Stimulated activated naive CD8-positive, alpha-beta T cell treated with anti-CD3 and anti-CD28 coated beads, Interleukin-15, Interleukin-2, amounts not matched to agents 100 ng/mL and 50 ng/mL, for 24 hours (primary cell): ENCODE measurements at regions not wholly inside any gene's neighbourhood (a gene's known extent, or its start where the extent isn't known, plus 50 kb on each side); places are given as distances from the start of the nearest gene placed in this dataset.

Source experiments
- H3K27ac Mint-ChIP-seq: one replicate; pipeline ENCODE4 v1.8.0; 2021; ENCODE audit warnings: mild to moderate bottlenecking, mixed read lengths
- H3K27me3 Mint-ChIP-seq: one replicate; pipeline ENCODE4 v1.8.0; 2021; ENCODE audit warnings: mixed read lengths
- H3K36me3 Mint-ChIP-seq: one replicate; pipeline ENCODE4 v1.8.0; 2021; ENCODE audit warnings: low read depth, mixed read lengths
- H3K4me1 Mint-ChIP-seq: one replicate; pipeline ENCODE4 v1.8.0; 2021; ENCODE audit warnings: low read depth, mixed read lengths
- H3K4me3 Mint-ChIP-seq: one replicate; pipeline ENCODE4 v1.8.0; 2021; ENCODE audit warnings: mild to moderate bottlenecking, mixed read lengths
- H3K9me3 Mint-ChIP-seq: one replicate; pipeline ENCODE4 v1.8.0; 2021; ENCODE audit warnings: mixed read lengths

DNA sequence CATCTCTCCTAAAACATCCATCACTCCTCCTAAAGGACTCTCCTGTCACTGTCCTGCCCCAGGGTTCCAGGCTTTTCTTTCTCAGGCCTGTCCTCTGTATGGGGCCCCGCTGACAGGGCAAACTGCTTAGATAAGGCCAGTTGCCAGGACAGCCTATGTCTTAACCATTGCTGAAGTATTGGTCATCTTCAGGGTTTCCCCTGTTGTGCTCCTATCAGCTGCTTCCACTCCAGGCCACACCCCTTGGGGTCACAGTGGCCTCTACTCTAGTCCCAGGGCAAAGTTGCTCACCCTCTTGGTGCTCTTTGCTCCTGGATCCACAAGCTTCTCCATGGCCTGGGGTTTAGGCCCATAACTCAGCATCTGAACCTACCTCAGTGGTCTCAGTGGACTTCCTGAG, 138.0 kb upstream of the PJA1 start:
- H3K4me1 Mint-ChIP-seq = no peaks in the 10 kb centered on the region
- H3K27me3 Mint-ChIP-seq = peaks cover 3% of the 10 kb centered on the region
- H3K36me3 Mint-ChIP-seq = no peaks in the 10 kb centered on the region
- no peak overlapping the region for H3K27ac Mint-ChIP-seq
- no peaks in the 10 kb centered on the region for H3K9me3 Mint-ChIP-seq
- no peak overlapping the region for H3K4me3 Mint-ChIP-seq

DNA sequence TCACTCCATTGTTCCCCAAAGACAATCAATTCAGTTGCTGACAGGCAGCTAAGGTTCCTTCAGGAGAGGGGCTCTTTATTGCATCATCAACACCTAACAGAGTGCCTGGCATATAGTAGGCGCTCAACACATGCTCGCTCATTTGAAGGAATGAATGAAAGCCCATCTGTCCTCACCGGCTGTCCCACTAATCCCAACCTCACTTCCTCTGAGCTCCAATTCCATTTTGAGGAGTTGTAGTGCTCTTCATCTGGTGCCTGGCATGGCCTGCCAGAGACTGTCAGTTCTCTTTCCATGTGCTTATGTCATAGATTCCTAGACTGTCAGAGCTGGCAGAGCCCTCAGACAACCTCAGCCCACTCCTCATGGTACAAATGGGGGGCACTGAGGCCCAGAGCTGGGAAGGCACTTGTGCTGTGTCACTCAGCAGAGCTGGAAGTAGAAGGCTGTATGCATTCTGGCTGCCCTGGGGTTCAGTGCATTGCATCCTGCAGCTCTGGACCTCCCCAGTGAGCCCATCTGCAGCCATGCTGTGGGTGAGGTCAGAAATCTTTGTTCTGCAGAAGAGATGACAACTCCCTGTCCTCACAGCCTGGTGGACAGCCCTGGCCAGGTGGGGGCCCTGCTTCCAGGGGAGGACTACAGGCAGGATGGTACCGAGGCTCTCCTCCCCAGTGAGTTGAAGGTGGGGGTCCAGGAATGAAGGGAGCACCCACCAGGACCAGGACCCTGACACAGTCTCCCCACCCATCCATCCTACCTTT, 134.9 kb upstream of the PJA1 start:
- H3K4me1 Mint-ChIP-seq = no peaks in the 10 kb centered on the region
- peaks cover 3% of the 10 kb centered on the region for H3K27me3 Mint-ChIP-seq
- no peaks in the 10 kb centered on the region for H3K9me3 Mint-ChIP-seq
- no peak overlapping the region for H3K27ac Mint-ChIP-seq
- no peak overlapping the region for H3K4me3 Mint-ChIP-seq
- H3K36me3 Mint-ChIP-seq = no peaks in the 10 kb centered on the region

- no peaks in the 10 kb centered on the region for H3K9me3 Mint-ChIP-seq
- H3K27me3 Mint-ChIP-seq = no peaks in the 10 kb centered on the region
- no peaks in the 10 kb centered on the region for H3K36me3 Mint-ChIP-seq
- no peak overlapping the region for H3K27ac Mint-ChIP-seq
- no peak overlapping the region for H3K4me3 Mint-ChIP-seq
- no peaks in the 10 kb centered on the region for H3K4me1 Mint-ChIP-seq
These were observed 134.0 kb upstream of the PJA1 start for GRCh38 chrX:69299285-69299684.

DNA sequence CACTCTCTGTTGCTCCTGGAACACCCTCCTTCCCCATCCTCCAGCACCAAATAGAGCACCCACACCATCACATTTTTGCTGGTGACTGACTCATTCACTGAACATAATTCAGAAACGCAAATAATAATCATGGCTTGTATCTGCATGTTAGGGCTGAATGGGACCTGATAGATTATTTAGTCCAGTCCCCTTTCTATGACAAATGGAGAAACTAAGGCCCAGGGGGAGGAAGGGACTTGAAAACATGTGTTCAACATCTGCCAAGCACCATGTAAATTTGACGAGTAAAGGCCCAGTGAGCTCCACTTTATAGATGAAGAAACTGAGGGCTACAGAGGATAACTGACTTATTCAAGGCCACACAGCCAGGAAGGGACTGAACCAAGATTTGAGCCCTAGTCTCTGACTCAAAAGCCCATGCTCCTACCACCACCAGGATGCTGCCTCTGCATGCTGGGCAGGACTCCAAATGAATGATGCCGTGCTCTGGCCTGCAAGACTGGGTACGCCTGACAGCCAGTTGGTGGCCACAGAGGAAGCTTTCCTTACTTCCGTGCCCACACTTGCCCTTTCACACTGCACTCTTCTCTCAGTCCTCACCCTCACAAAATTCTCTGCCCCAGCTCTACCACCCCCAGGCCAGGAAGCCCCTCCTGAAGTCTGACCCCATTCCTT, 133.3 kb upstream of the PJA1 start:
- H3K9me3 Mint-ChIP-seq = no peaks in the 10 kb centered on the region
- no peak overlapping the region for H3K27ac Mint-ChIP-seq
- no peaks in the 10 kb centered on the region for H3K36me3 Mint-ChIP-seq
- no peak overlapping the region for H3K4me3 Mint-ChIP-seq
- no peaks in the 10 kb centered on the region for H3K4me1 Mint-ChIP-seq
- no peaks in the 10 kb centered on the region for H3K27me3 Mint-ChIP-seq

DNA sequence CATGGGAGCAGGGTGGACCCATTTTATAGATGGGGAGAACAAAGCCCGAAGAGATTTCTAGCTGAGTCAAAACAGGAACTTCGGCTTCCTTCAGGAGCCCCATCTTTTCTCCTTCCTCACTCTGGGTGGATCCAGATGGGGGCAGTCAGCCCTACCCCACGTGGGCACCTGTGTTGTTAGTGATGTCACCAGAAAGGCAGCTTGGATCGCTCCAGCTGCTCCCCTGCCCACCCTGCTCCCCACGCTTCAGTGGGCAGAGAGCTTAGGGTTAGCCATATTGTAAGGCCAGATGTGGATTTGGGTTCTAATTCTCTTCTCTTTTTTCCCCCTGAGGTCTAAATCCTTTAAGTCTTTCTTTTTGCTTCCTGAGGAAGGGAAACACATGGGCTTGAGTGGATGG, 132.3 kb upstream of the PJA1 start:
- H3K9me3 Mint-ChIP-seq = no peaks in the 10 kb centered on the region
- no peak overlapping the region for H3K27ac Mint-ChIP-seq
- no peaks in the 10 kb centered on the region for H3K27me3 Mint-ChIP-seq
- H3K4me3 Mint-ChIP-seq = no peak overlapping the region
- H3K36me3 Mint-ChIP-seq = no peaks in the 10 kb centered on the region
- H3K4me1 Mint-ChIP-seq = no peaks in the 10 kb centered on the region

- Mint-ChIP-seq H3K27ac (no peak overlapping the region), H3K27me3 (no peaks in the 10 kb centered on the region), H3K4me1 (no peaks in the 10 kb centered on the region), H3K4me3 (no peak overlapping the region), H3K9me3 (no peaks in the 10 kb centered on the region), H3K36me3 (no peaks in the 10 kb centered on the region)
These were observed 128.7 kb upstream of the PJA1 start for GRCh38 chrX:69293776-69294601.

- Mint-ChIP-seq H3K27ac (no peak overlapping the region), H3K9me3 (no peaks in the 10 kb centered on the region), H3K27me3 (no peaks in the 10 kb centered on the region), H3K4me1 (no peaks in the 10 kb centered on the region), H3K4me3 (no peak overlapping the region), H3K36me3 (no peaks in the 10 kb centered on the region)
These were observed 125.9 kb upstream of the PJA1 start for GRCh38 chrX:69291116-69291515.

- Mint-ChIP-seq H3K9me3 (no peaks in the 10 kb centered on the region), H3K4me1 (no peaks in the 10 kb centered on the region), H3K27ac (no peak overlapping the region), H3K4me3 (no peak overlapping the region), H3K36me3 (no peaks in the 10 kb centered on the region), H3K27me3 (no peaks in the 10 kb centered on the region)
These were observed 125.0 kb upstream of the PJA1 start for GRCh38 chrX:69290292-69290691.

- Mint-ChIP-seq H3K27me3 (no peaks in the 10 kb centered on the region), H3K4me3 (no peak overlapping the region), H3K4me1 (no peaks in the 10 kb centered on the region), H3K27ac (no peak overlapping the region), H3K9me3 (no peaks in the 10 kb centered on the region), H3K36me3 (no peaks in the 10 kb centered on the region)
These were observed 124.5 kb upstream of the PJA1 start for GRCh38 chrX:69289793-69290123.

DNA sequence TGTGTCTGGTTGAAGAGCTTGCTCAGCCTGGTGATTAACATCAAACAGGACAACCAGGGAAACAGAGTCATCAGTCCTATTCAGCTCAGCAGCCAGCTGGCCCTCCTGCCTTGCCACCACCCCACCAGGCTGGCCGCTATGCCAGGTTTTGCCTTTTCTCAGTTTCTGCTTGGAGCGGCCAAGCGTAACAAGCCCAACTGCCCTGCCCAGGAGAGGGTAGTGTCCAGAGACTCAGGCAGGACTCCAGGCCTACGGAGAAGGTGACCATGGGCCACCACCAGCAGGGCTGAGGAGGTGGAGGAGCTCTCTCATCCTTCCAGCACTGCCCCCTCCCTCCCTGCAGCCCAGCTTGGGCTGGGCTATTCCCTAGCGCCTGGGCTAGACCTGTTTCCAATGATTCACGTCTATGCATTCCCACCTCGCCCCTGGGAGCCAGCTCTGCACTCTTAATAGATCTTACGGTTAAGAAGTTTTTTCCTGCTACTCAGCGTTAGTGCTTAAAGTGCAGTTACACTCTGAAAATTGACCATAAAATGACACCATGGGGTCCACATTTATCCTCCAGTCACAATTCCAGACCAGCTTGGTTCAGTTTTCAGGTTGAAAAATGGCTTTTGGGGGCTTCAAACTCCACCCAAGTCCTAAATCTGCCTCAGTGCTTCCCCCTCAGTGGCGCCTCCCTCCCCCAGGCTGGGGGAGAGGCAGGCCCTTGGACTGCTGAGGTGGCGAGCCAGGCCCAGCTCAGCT, 124.0 kb upstream of the PJA1 start:
- Mint-ChIP-seq H3K9me3 (no peaks in the 10 kb centered on the region), H3K27ac (no peak overlapping the region), H3K4me1 (no peaks in the 10 kb centered on the region), H3K4me3 (no peak overlapping the region), H3K27me3 (no peaks in the 10 kb centered on the region), H3K36me3 (no peaks in the 10 kb centered on the region)

DNA sequence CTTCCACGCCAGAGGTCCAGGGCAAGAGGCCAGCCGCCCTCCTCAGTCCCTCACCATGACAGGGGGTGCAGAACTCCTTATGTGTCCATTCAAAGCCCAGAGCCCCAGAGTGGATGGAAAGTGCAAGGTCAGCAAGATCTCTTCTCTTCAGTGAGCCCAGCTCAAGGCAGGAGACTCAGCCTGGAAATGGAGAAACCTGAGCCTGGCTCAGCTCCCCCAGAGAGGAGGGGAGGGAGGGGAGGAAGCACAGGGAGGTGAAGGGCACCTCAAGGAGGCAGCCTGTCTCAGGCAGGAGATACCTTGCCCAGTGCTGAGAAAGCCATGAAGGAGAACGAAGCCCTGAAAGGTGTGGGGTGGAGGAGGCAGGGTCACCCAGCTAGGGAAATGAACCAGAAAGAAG, 121.8 kb upstream of the PJA1 start:
- H3K9me3 Mint-ChIP-seq = no peaks in the 10 kb centered on the region

DNA sequence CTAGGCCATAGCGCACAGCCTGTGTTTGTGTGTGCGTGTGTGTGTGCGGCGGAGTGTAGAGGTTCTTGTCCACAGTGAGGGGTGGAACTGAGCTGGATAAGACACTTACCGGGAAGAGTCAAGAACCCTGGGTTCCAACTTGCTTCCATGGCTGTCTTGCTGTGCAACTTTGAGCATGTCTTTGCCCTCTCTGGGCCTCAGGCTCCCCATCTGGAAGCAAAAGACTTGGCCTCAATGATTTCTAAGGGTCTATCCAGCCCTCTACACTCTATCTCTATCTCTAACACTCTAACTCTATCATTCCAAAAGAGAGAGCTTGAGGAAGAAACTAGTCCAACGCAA, 121.3 kb upstream of the PJA1 start:
- Mint-ChIP-seq H3K27me3 (no peaks in the 10 kb centered on the region), H3K9me3 (no peaks in the 10 kb centered on the region), H3K4me1 (no peaks in the 10 kb centered on the region), H3K4me3 (no peak overlapping the region), H3K36me3 (no peaks in the 10 kb centered on the region), H3K27ac (no peak overlapping the region)

More for the DNA sequence above, 121.8 kb upstream of the PJA1 start:
- Mint-ChIP-seq H3K27me3 (no peaks in the 10 kb centered on the region), H3K27ac (no peak overlapping the region), H3K4me1 (no peaks in the 10 kb centered on the region), H3K4me3 (no peak overlapping the region), H3K36me3 (no peaks in the 10 kb centered on the region)

DNA sequence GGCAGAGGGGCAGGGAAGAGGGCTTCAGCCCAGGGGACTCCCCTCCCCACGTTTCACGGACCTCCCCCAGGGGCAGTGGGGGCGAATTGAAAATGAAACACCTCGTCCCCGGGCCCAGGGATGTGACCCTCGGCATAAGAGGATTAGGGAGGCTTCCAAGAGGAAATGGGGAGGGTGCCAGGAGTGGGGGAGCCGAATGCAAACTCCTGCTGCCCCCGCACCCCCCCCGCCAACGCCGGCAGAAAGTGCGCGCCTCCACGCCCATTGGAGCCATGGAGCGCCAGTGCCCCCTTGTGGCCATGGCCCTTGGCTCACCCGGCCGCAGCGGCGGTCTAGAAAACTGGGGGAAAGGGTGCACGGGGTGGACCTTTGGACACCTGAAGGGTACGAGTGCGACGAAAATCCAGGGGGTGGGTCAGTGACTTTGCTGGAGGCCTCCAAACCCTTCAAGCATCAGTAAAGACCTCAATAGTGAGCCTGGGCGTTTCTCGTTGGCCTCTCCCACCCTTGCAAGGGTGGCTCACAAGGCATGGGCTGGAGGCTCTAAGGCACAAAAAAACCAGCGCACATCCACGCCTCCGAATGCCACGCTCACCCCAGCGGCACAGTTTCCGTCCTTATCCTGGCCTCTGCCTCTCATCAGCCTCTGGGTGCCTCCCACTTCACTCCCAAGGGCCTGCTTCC, 120.8 kb upstream of the PJA1 start:
- Mint-ChIP-seq H3K4me1 (no peaks in the 10 kb centered on the region), H3K27me3 (no peaks in the 10 kb centered on the region), H3K9me3 (no peaks in the 10 kb centered on the region), H3K36me3 (no peaks in the 10 kb centered on the region), H3K27ac (no peak overlapping the region), H3K4me3 (peak overlapping the region; percentile 13)

- H3K4me3 Mint-ChIP-seq = no peak overlapping the region
- no peaks in the 10 kb centered on the region for H3K4me1 Mint-ChIP-seq
- H3K9me3 Mint-ChIP-seq = no peaks in the 10 kb centered on the region
- H3K27ac Mint-ChIP-seq = no peak overlapping the region
- H3K36me3 Mint-ChIP-seq = no peaks in the 10 kb centered on the region
- no peaks in the 10 kb centered on the region for H3K27me3 Mint-ChIP-seq
These were observed 120.2 kb upstream of the PJA1 start for GRCh38 chrX:69285401-69285877.
